ENCODE measurements at regions not wholly inside any gene's neighbourhood (a gene's known extent, or its start where the extent isn't known, plus 50 kb on each side); places are given as distances from the start of the nearest gene placed in this dataset.

- TF ChIP-seq CTCF (IDR thresholded peaks at IDR 0.05) = no peak
- no peaks in the 10 kb centered on the region for H3K36me3 Mint-ChIP-seq (ENCODE audit: low read depth)
- no peaks in the 10 kb centered on the region for H3K9me3 Mint-ChIP-seq (ENCODE audit: low read depth)
- peaks cover 21% of the 10 kb centered on the region for H3K27me3 Mint-ChIP-seq (ENCODE audit: low read depth)
- DNase-seq (ENCODE audit: low spot score) = no peak
- no peak overlapping the region for H3K4me3 Mint-ChIP-seq (ENCODE audit: unreplicated experiment)
- H3K27ac Mint-ChIP-seq (ENCODE audit: unreplicated experiment) = no peak overlapping the region
- H3K4me1 Mint-ChIP-seq (ENCODE audit: low read depth) = peaks cover 7% of the 10 kb centered on the region
Observed at GRCh38 chr5:77948476-77948875, 172.3 kb upstream of the TBCA start.

GRCh38 chr5:77947041-77947428, 170.9 kb upstream of the TBCA start:
- Mint-ChIP-seq H3K36me3 (ENCODE audit: low read depth) (no peaks in the 10 kb centered on the region), H3K4me1 (ENCODE audit: low read depth) (peaks cover 5% of the 10 kb centered on the region), H3K27me3 (ENCODE audit: low read depth) (peaks cover 21% of the 10 kb centered on the region), H3K27ac (ENCODE audit: unreplicated experiment) (no peak overlapping the region), H3K4me3 (ENCODE audit: unreplicated experiment) (no peak overlapping the region), H3K9me3 (ENCODE audit: low read depth) (no peaks in the 10 kb centered on the region)
- DNase-seq (ENCODE audit: low spot score) = no peak
- TF ChIP-seq CTCF (IDR thresholded peaks at IDR 0.05) = no peak

GRCh38 chr5:77946381-77947040, 170.4 kb upstream of the TBCA start:
- peak; percentile 26 for TF ChIP-seq CTCF (IDR thresholded peaks at IDR 0.05)
- H3K4me1 Mint-ChIP-seq (ENCODE audit: low read depth) = peaks cover 5% of the 10 kb centered on the region
- H3K4me3 Mint-ChIP-seq (ENCODE audit: unreplicated experiment) = no peak overlapping the region
- no peak overlapping the region for H3K27ac Mint-ChIP-seq (ENCODE audit: unreplicated experiment)
- H3K9me3 Mint-ChIP-seq (ENCODE audit: low read depth) = no peaks in the 10 kb centered on the region
- H3K27me3 Mint-ChIP-seq (ENCODE audit: low read depth) = peaks cover 23% of the 10 kb centered on the region
- H3K36me3 Mint-ChIP-seq (ENCODE audit: low read depth) = no peaks in the 10 kb centered on the region
- DNase-seq (ENCODE audit: low spot score) = no peak

- Mint-ChIP-seq H3K9me3 (ENCODE audit: low read depth) (no peaks in the 10 kb centered on the region), H3K27ac (ENCODE audit: unreplicated experiment) (no peak overlapping the region), H3K36me3 (ENCODE audit: low read depth) (peaks cover under 1% of the 10 kb centered on the region), H3K4me3 (ENCODE audit: unreplicated experiment) (no peak overlapping the region), H3K27me3 (ENCODE audit: low read depth) (peaks cover 22% of the 10 kb centered on the region), H3K4me1 (ENCODE audit: low read depth) (peaks cover 5% of the 10 kb centered on the region)
- TF ChIP-seq CTCF (IDR thresholded peaks at IDR 0.05) = no peak
- no peak for DNase-seq (ENCODE audit: low spot score)
Observed at GRCh38 chr5:77945874-77946273, 169.7 kb upstream of the TBCA start.

- H3K27ac Mint-ChIP-seq (ENCODE audit: unreplicated experiment) = no peak overlapping the region
- no peaks in the 10 kb centered on the region for H3K9me3 Mint-ChIP-seq (ENCODE audit: low read depth)
- no peak for DNase-seq (ENCODE audit: low spot score)
- H3K27me3 Mint-ChIP-seq (ENCODE audit: low read depth) = peaks cover 20% of the 10 kb centered on the region
- no peak for TF ChIP-seq CTCF (IDR thresholded peaks at IDR 0.05)
- H3K36me3 Mint-ChIP-seq (ENCODE audit: low read depth) = peaks cover 2% of the 10 kb centered on the region
- H3K4me3 Mint-ChIP-seq (ENCODE audit: unreplicated experiment) = no peak overlapping the region
- H3K4me1 Mint-ChIP-seq (ENCODE audit: low read depth) = peaks cover 5% of the 10 kb centered on the region
Observed at GRCh38 chr5:77944757-77945340, 168.7 kb upstream of the TBCA start.
